Mucosa of rectum (tissue), 2 donors: ENCODE measurements at regions not wholly inside any gene's neighbourhood (a gene's known extent, or its start where the extent isn't known, plus 50 kb on each side); places are given as distances from the start of the nearest gene placed in this dataset.
"Not testable (repeated sequence)": the region's sequence is repeated elsewhere in the genome, so short reads cannot be mapped to it uniquely, and the experiment has no call there.

ENCODE experiments used
- H3K27ac ChIP-seq, 2 donors: one replicate each; pipeline ENCODE4 v1.7.0; 2013; ENCODE audit warnings: inconsistent platforms in 2 of 2, low read depth in 2 of 2, low read length in 2 of 2
- H3K27me3 ChIP-seq, 2 donors: one replicate each; pipeline ENCODE4 v1.7.0; 2013; ENCODE audit warnings: low read length in 2 of 2; ENCODE audit not compliant: control insufficient read depth in 2 of 2, insufficient read depth in 2 of 2
- H3K36me3 ChIP-seq, 2 donors: one replicate each; pipeline ENCODE4 v1.7.0; 2013; ENCODE audit warnings: low read length in 2 of 2; ENCODE audit not compliant: control insufficient read depth in 2 of 2, insufficient read depth in 2 of 2
- H3K4me1 ChIP-seq, 2 donors: one replicate each; pipeline ENCODE4 v1.7.0; 2013; ENCODE audit warnings: low read length in 2 of 2, mild to moderate bottlenecking in 1 of 2; ENCODE audit not compliant: control insufficient read depth in 2 of 2, insufficient read depth in 2 of 2
- H3K4me3 ChIP-seq, 2 donors: one replicate each; pipeline ENCODE4 v1.7.0; 2013; ENCODE audit warnings: low read length in 2 of 2
- H3K9ac ChIP-seq, 2 donors: one replicate each; pipeline ENCODE4 v1.7.0; 2013; ENCODE audit warnings: low read length in 2 of 2, low read depth in 1 of 2, mild to moderate bottlenecking in 1 of 2
- H3K9me3 ChIP-seq, 2 donors: one replicate each; pipeline ENCODE4 v1.7.0; 2013; ENCODE audit warnings: low read length in 2 of 2; ENCODE audit not compliant: control insufficient read depth in 2 of 2
- donor health status: healthy.
- donor health status: Normal muscosa, but diverticular disease.

DNA sequence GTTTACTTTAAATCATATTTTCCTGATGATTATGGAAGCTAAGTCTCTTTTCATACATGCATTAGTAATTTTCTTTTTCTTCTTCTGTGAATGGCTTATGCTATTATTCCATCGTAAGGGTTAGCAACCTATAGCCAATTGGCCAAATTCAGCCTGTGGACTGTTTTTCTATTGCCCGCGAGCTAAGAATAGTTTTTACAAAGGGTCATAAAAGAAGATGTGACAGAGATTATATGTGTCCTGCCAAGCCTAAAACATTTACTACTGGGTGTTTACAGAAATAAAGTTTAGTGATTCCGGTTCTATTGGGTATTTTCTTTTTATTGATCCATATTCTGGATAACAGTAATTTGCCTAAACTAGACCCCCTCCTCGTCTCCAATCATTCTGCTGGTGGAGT, 268.8 kb upstream of the DIO3 start:
- Histone ChIP-seq H3K27me3 (no peaks in the 10 kb centered on the region), H3K9ac (no peak overlapping the region), H3K27ac (no peak overlapping the region), H3K4me1 (peaks cover 19 to 35% of the 10 kb centered on the region in 2 donors), H3K36me3 (no peaks in the 10 kb centered on the region), H3K4me3 (no peak overlapping the region), H3K9me3 (peaks cover 0 to 3% of the 10 kb centered on the region in 2 donors)

DNA sequence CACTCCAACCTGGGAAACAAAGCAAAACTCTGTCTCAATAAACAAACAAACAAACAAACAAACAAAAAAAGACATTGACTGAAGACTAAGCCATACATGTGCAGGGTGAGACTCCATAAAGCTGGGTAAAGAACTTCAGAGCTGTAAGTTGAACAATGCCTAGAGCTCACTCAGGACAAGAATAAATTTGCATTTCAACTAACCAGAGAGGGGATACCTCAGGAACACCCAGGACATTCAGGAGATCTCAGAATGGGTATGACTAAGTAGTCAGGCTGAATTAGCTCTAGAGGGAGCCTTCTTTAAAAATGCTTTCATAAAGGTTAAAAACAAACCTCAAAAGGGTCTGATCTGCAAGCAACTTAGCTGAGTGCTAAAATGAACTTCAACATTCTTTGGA, 267.7 kb upstream of the DIO3 start:
- H3K9ac ChIP-seq = no peak overlapping the region
- no peaks in the 10 kb centered on the region for H3K36me3 ChIP-seq
- peaks cover 0 to 3% of the 10 kb centered on the region in 2 donors for H3K9me3 ChIP-seq
- peaks cover 19 to 30% of the 10 kb centered on the region in 2 donors for H3K4me1 ChIP-seq
- H3K4me3 ChIP-seq = no peak overlapping the region
- H3K27ac ChIP-seq = no peak overlapping the region
- no peaks in the 10 kb centered on the region for H3K27me3 ChIP-seq

DNA sequence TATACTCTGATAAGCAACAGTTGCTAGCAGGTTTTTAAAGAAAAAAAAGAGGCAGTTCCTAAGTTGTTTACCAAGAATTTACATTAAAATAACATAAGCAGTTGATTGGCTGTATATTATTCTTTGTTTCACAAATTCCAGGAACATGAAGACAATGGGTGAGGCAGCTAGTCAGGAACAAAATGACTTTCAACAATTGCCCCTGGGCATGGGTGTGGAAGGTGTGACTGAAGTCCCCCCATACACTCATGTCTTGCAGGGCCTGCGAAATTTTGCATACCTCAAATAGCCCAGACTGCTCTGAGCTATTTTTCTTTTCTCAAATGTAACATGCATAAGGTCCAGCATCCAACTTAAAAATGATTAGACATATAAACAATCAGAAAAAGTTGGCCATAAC, 267.2 kb upstream of the DIO3 start:
- Histone ChIP-seq H3K27ac (no peak overlapping the region), H3K4me3 (no peak overlapping the region), H3K27me3 (no peaks in the 10 kb centered on the region), H3K9ac (no peak overlapping the region), H3K9me3 (peaks cover 0 to 3% of the 10 kb centered on the region in 2 donors), H3K36me3 (no peaks in the 10 kb centered on the region), H3K4me1 (peaks cover 13 to 25% of the 10 kb centered on the region in 2 donors)

DNA sequence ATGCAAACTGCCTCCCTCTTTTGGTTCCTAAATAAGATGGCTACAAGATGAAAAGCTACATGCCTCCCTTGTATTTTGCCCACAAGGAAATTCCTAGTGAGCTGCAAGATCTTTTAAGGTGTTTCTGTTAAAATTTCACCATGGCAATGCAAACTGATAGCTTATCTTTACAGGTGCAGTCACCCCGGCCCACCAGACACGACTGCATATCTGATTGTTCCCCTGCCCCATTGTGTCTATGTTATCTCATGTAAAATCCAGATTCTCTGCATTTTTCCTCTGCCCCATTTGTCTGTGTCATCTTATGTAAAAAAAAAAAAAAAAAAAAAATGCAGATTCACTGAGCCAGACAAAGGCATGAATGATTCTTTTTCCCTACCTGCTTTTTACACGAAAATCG, 261.5 kb upstream of the DIO3 start:
- not testable (repeated sequence) for H3K4me1 ChIP-seq, H3K27me3 ChIP-seq, H3K9me3 ChIP-seq, H3K36me3 ChIP-seq, H3K9ac ChIP-seq, H3K27ac ChIP-seq, H3K4me3 ChIP-seq

DNA sequence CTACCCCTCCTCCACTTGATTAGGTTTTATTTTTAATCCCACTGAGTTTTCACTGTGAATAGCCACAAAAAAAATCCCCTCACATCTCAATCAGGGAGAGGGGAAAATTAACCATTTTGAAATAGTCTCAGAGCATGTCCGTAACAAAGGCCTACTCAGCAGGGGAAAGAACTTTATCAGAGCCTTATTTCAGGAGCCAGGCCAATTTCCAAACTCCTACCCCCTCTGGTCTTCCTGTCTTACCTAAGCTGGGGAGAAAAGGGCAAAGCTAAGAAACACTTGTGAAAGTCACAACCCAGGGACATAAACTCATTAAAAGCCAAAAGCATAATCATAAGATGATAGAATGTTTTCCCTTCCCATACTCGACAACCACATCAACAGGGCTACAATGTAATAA, 260.3 kb upstream of the DIO3 start:
- H3K4me1 ChIP-seq = no peaks in the 10 kb centered on the region
- peaks cover 0 to 2% of the 10 kb centered on the region in 2 donors for H3K9me3 ChIP-seq
- H3K9ac ChIP-seq = no peak overlapping the region
- H3K27me3 ChIP-seq = no peaks in the 10 kb centered on the region
- H3K4me3 ChIP-seq = no peak overlapping the region
- no peak overlapping the region for H3K27ac ChIP-seq
- H3K36me3 ChIP-seq = no peaks in the 10 kb centered on the region

DNA sequence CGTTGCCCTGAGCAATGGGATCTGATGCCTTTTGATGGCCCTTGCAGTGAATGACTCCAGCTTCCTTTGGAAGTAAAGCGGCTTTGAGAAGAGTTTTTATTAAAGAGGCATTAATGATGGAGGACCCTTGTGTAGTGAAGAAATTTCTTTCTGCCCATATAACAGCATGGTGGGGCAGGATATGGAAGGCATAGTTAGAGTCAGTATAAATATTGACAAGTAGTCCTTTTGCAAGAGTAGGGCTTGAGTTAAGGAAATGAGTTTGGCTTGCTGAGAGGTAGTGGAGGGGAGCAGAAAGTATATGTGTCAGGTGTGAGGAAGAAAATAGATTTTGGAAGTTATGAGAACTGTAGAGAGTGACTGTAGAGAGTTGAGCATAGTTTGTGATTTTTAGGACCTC, 254.1 kb upstream of the DIO3 start:
- not testable (repeated sequence) for H3K4me1 ChIP-seq, H3K36me3 ChIP-seq, H3K9ac ChIP-seq, H3K9me3 ChIP-seq, H3K27ac ChIP-seq, H3K27me3 ChIP-seq, H3K4me3 ChIP-seq

DNA sequence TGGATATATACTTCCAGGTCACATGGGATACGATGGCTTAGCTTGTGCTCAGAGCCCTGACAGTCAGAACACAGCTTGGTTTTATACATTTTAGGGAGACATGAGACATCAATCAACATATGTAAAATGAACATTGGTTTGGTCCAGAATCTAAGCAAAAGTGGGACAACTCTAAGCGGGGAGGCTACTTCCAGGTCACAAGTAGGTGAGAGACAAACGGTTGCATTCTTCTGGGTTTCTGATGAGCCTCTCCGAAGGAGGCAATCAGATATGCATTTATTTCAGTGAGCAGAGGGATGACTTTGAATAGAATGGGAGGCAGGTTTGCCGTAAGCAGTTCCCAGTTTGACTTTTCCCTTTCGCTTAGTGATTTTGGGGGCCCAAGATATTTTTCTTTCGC, 250.1 kb upstream of the DIO3 start:
- H3K27me3 ChIP-seq, H3K27ac ChIP-seq, H3K4me3 ChIP-seq, H3K36me3 ChIP-seq, H3K9me3 ChIP-seq, H3K9ac ChIP-seq, H3K4me1 ChIP-seq: not testable (repeated sequence)

DNA sequence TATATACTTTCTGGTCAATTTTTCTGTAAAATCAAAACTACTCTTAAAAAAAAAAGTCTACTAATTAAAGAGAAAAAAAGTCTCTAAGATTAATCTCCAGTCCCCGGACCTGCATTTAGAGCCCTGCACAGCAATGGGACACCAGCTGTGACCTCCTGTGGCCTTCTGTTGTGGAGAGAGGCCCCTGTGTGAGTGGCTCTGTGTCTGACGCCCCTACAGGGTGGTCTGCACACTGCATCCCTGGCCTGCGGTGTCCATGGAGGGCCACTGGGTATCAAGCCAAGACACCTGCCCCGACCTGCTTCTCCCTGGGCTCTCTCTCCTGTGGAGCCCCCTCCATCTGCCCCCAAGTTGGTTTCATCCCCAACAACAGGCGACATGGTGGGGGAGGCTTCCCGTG, 248.0 kb upstream of the DIO3 start:
- Histone ChIP-seq H3K4me3 (no peak overlapping the region), H3K36me3 (no peaks in the 10 kb centered on the region), H3K27ac (no peak overlapping the region), H3K27me3 (no peaks in the 10 kb centered on the region), H3K9ac (no peak overlapping the region), H3K4me1 (peaks cover 0 to under 1% of the 10 kb centered on the region in 2 donors), H3K9me3 (peaks cover 10 to 12% of the 10 kb centered on the region in 2 donors)

DNA sequence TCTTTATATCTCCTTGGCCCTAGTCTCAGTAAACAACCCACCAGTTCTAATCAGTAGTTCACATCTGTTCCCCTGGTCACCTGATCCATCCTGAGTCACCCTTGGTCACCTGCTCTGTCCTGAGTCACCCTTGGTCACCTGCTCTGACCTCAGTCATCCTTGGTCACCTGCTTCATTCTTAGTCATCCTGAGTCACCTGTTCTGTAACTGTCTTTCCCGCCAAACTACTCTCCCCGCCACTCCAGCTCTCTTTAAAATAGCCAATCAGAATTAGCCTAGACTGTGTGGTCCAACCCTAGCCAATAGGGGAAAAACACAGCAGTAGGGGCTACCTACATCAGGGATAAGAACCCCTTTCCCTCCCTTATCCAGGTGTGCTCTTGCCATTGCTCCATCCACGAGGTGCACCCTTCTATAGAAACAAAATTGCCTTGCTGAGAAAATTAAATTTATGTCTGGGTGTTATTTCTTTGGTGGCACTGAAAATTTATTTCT, 245.4 kb upstream of the DIO3 start:
- H3K27ac ChIP-seq = no peak overlapping the region
- no peak overlapping the region for H3K4me3 ChIP-seq
- H3K9ac ChIP-seq = no peak overlapping the region
- peaks cover 10 to 12% of the 10 kb centered on the region in 2 donors for H3K9me3 ChIP-seq
- no peaks in the 10 kb centered on the region for H3K36me3 ChIP-seq
- H3K27me3 ChIP-seq = no peaks in the 10 kb centered on the region
- peaks cover 5 to 9% of the 10 kb centered on the region in 2 donors for H3K4me1 ChIP-seq

DNA sequence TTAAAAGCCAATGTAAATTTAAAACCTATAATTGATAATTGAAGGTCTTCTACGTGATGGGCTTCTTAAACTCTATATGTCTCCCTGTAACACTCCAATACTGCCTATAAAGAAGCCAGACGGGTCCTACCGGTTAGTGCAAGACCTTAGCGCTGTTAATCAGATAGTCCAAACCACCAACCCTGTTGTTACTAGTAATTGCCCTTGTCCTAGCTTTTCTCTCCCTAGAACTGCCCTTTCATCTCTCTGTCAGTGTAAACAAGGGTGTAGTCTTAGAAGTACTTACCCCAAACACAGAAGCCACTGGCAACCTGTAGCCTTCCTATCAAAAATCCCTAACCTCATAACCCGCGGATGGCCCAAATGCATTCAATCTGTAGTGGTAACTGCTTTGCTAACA, 243.0 kb upstream of the DIO3 start:
- no peak overlapping the region for H3K27ac ChIP-seq
- peaks cover 5 to 12% of the 10 kb centered on the region in 2 donors for H3K4me1 ChIP-seq
- peaks cover 10 to 12% of the 10 kb centered on the region in 2 donors for H3K9me3 ChIP-seq
- no peak overlapping the region for H3K4me3 ChIP-seq
- H3K27me3 ChIP-seq = no peaks in the 10 kb centered on the region
- H3K36me3 ChIP-seq = no peaks in the 10 kb centered on the region
- no peak overlapping the region for H3K9ac ChIP-seq

DNA sequence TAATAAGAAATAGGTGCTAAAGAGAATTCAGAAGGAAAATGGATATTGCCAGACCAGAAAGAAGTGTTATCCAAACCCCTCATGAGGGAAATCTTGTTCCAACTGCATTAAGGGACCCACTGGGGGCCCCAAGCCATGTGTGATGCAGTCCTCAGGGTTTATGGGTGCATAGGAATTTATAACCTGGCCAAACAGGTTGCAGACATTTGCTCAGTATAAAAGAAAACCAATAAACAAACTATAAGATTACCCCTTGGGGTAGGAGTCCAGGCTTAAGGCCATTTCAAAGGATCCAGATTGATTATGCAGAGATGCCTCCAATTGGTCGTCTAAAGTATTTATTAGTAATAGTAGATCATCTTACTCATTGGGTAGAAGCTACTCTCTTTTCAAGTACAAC, 240.9 kb upstream of the DIO3 start:
- no peaks in the 10 kb centered on the region for H3K36me3 ChIP-seq
- no peak overlapping the region for H3K9ac ChIP-seq
- H3K9me3 ChIP-seq = peaks cover 10 to 12% of the 10 kb centered on the region in 2 donors
- H3K27ac ChIP-seq = no peak overlapping the region
- no peak overlapping the region for H3K4me3 ChIP-seq
- no peaks in the 10 kb centered on the region for H3K27me3 ChIP-seq
- H3K4me1 ChIP-seq = peaks cover 5 to 12% of the 10 kb centered on the region in 2 donors
